C4-2B (cell line): ENCODE measurements at regions not wholly inside any gene's neighbourhood (a gene's known extent, or its start where the extent isn't known, plus 50 kb on each side); places are given as distances from the start of the nearest gene placed in this dataset.
A peak's percentile ranks its signal among the peaks of the same experiment; 100 is the strongest.
"Not testable (repeated sequence)": the region's sequence is repeated elsewhere in the genome, so short reads cannot be mapped to it uniquely, and the experiment has no call there.

Experiments used
- H3K27ac ChIP-seq: fragments of 450-650 bp; 2 replicates; pipeline ENCODE4 v1.5.1; 2017
- ZFX ChIP-seq: fragments of 450-650 bp; IDR thresholded peaks from 2 replicates; pipeline ENCODE4 v1.6.1; 2017
- TF ChIP-seq, protein P1 (sequence below): fragments of 450-650 bp; conservative IDR thresholded peaks from 2 replicates; pipeline ENCODE4 v1.5.1; 2017; ENCODE audit warnings: mild to moderate bottlenecking

GRCh38 chr13:22936228-22936627, 244.6 kb upstream of the SGCG start:
- no peak overlapping the region for H3K27ac ChIP-seq
- TF ChIP-seq ZFX: no peak
- TF ChIP-seq, protein P1, sequence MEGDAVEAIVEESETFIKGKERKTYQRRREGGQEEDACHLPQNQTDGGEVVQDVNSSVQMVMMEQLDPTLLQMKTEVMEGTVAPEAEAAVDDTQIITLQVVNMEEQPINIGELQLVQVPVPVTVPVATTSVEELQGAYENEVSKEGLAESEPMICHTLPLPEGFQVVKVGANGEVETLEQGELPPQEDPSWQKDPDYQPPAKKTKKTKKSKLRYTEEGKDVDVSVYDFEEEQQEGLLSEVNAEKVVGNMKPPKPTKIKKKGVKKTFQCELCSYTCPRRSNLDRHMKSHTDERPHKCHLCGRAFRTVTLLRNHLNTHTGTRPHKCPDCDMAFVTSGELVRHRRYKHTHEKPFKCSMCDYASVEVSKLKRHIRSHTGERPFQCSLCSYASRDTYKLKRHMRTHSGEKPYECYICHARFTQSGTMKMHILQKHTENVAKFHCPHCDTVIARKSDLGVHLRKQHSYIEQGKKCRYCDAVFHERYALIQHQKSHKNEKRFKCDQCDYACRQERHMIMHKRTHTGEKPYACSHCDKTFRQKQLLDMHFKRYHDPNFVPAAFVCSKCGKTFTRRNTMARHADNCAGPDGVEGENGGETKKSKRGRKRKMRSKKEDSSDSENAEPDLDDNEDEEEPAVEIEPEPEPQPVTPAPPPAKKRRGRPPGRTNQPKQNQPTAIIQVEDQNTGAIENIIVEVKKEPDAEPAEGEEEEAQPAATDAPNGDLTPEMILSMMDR: no peak

DNA sequence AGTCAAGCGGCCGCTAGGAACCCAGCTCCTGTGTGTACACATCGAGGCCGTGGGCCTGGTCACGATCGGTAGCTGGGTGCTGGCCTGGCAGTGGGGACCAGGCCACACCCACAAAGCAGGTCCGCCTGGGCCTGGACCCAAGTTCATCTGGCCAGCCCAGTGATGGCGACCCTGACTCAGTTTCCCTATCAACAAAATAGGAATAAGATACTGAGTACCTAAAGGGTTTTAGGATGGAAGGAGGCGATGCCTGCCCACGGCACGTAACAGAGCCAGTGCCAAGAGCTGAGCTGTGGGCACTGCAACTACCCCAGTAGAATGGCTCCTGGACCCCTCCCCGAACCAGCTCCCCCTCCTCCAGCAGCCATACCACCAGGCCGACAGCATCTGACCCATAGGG, 243.5 kb upstream of the SGCG start:
- TF ChIP-seq, protein P1: no peak
- no peak for TF ChIP-seq ZFX
- H3K27ac ChIP-seq: no peak overlapping the region

DNA sequence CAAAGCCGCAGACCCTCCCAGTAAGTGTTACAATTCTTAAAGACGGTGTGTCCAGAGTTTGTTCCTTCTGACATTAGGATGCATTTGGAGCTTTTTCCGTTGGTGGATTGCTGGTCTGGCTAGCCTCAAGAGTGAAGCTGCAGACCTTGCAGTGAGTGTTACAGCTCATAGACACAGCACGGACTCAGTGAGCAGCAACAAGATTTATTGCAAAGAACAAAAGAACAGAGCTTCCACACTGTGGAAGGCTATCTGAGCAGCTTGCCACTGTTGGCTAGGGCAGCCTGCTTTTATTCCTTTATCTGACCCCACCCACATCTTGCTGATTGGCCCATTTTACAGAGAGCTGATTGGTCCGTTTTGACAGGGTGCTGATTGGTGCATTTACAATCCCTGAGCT, 242.8 kb upstream of the SGCG start:
- TF ChIP-seq ZFX: 0 out of 2 replicates have a peak, but pooled peaks have one; percentile 5
- TF ChIP-seq, protein P1: no peak
- H3K27ac ChIP-seq: no peak overlapping the region

GRCh38 chr13:22938576-22938975, 242.2 kb upstream of the SGCG start:
- no peak for TF ChIP-seq ZFX
- TF ChIP-seq, protein P1: no peak
- no peak overlapping the region for H3K27ac ChIP-seq

- H3K27ac ChIP-seq: no peak overlapping the region
- TF ChIP-seq, protein P1: no peak
- TF ChIP-seq ZFX: no peak
These were observed 241.6 kb upstream of the SGCG start for GRCh38 chr13:22939157-22939556.

DNA sequence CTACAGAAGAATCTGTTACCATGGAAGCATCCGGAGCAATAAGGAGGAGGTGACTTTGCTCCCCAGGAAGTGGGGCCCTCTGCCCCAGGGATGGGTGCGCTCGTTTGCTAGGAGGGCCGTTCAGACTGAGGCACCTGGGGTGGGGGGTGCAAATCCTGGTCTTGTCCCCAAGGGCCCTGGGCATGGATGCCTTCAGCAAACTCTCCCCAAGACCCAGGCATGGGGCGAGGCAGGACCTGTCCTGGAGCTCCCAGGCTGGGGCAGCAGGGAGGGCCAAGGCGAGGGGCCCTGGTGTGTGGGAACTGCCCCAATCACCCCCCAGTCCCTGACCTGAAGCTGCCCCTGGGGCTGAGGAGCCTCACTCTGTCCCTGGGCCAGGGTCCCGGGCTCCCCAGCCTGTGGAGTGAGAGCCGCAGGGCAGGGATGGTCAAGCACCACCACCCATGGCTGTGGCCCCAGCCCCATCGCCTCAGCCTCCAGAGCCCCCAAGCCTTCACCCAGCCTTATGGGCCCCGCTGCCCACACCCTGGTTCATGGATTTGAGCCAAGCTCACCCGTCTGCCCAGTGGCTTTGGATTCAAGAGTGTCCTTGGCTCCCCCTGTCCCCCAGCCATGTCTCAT, 240.6 kb upstream of the SGCG start:
- H3K27ac ChIP-seq: no peak overlapping the region
- TF ChIP-seq, protein P1: no peak
- TF ChIP-seq ZFX: no peak

GRCh38 chr13:22940736-22941135, 240.0 kb upstream of the SGCG start:
- H3K27ac ChIP-seq: no peak overlapping the region
- no peak for TF ChIP-seq ZFX
- TF ChIP-seq, protein P1: no peak

DNA sequence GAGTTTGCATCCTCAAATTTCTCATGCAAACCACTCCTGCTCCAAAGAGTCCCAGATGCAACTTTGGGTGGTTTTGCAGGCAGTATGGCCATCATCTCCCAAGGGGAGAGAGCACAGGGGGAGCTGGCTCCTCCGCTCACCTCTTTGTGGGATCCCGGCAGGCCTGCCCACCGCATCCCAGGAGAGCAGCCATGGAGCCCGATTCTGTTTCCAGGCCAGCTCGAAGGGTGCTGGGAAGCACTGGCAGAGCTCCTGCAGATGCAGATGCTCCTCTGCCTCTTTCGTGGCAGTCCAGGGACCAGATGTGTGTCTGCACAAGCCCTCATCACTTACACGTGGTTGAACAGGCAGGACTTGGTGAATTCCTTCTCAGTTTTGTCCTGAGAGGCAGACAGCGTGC, 239.3 kb upstream of the SGCG start:
- not testable (repeated sequence) for H3K27ac ChIP-seq

GRCh38 chr13:22942831-22943230, 237.9 kb upstream of the SGCG start:
- H3K27ac ChIP-seq: not testable (repeated sequence)
